ENCODE measurements at regions not wholly inside any gene's neighbourhood (a gene's known extent, or its start where the extent isn't known, plus 50 kb on each side); places are given as distances from the start of the nearest gene placed in this dataset.

DNA sequence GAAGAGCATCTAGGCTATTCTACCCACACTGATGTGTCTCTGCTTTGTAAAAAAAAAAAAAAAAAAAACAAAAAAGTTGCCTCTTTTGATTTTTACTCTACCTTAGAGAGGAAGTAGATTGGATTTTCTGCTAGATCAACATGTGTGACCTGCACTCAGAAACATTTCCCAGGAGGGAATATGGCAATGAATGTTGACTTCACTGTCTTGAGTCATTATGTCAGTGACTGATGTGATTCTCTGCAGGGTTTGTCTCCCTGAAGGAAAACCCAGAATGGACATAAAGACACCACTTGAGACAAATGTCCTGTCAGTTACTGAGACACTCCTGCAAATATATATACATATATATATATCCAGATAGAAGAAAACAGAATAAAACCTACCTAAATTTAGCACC is 370.3 kb downstream of the BMPER start:
- DNase-seq (ENCODE audit: low read depth) = no peak

DNA sequence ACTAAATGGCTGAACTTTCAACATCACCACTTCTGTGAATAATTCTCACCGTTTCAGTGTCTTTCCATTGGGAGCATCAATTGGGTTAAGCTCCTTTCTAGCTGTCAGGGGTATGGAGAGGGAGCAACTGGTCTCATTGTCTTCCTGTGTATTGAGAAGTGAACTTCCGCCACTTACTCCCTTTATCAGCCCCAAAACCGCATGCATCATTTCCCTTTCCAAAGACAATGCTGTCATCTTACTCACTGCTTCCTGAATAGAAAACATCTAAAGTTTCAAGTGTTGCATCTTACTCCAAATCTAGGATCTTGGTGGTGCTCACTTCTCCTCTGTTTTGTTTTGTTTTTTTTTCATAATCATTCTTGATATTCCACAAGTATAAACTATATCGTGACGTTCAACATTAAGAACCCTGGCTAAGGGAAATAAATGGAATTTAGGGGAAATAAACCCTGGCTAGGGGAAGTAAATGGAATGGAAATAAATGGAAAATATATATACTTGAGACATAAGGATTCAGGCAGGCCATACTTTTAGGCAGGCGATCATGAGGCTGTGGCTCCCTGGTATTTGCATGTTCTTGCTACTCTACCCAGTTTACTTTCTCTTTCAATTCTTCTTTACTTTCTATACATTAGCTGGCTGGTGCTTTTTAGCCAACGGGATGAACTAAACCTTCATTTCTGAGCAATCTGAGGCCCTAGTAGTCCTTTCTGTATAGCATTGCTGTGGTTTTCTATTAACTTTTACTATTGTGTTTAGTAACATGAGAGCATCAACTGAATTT is 371.9 kb downstream of the BMPER start:
- no peak for DNase-seq (ENCODE audit: low read depth)

DNA sequence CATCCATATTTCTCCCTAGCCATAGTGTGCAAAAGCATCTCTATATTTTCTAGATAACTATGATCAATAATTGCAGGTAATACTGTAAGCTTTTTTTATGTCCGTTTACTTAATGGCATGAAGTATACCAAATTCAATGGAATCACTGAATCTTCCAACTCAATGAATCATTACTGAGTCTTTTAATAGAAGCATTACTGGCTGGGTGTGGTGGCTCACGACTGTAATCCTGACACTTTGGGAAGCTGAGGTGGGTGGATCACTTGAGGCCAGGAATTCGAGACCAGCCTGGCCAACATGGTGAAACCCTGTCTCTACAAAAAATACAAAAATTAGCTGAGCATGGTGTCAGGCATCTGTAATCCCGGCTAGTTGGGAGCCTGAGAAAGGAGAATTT is 372.5 kb downstream of the BMPER start:
- DNase-seq (ENCODE audit: low read depth) = no peak

DNA sequence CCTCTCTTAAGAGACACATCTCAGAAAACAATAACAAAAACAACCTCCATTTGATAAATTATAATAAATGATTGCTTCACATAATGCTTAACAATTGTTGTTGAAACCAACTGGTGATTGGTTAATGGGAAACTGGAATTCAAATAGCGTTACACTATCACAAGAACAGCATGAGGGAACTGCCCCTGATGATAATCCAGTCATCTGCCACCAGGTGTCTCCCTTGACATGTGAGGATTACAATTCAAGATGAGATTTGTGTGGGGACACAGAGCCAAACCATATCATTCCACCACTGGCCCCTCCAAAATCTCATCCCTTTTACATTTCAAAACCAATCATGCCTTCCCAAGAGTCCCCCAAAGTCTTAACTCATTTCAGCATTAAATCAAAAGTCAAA is 375.9 kb downstream of the BMPER start:
- DNase-seq (ENCODE audit: low read depth) = no peak

DNA sequence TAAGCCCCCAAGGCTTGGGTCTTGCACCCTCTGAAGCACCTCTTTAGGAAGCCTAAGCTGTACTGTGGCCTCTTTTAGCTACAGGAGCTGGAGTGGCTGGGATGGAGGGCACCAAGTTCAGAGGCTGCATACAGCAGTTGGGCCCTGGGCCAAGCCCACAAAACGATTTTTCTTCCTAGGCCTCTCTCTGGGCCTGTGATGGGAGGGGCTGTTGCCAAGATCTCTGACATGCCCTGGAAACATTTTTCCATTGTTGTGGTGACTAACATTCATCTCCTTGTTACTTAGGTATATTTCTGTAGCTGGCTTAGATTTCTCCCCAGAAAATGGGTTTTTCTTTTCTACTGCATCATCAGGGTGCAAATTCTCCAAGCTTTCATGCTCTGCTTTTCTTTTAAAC is 375.7 kb upstream of the NPSR1 start:
- DNase-seq (ENCODE audit: low read depth) = no peak

DNA sequence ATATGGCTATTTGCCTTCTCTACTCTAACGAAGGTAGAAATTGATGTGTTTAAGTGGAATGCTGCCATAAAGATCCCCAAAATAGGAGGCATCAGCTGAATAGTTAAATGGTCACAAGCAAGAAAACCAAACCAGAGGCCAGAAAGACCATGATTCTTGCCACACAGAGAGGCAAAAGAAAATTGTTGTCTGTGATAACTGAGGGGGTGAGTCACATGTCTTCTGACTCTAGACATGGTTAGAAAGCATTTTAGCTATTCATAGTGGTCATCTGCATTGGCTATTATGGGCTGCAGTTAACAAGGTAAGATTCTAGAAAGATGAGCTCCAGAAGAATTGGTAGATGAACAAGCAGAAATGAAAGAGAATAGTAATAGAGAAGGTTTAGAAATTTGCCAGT is 361.4 kb upstream of the NPSR1 start:
- no peak for DNase-seq (ENCODE audit: low read depth)

DNA sequence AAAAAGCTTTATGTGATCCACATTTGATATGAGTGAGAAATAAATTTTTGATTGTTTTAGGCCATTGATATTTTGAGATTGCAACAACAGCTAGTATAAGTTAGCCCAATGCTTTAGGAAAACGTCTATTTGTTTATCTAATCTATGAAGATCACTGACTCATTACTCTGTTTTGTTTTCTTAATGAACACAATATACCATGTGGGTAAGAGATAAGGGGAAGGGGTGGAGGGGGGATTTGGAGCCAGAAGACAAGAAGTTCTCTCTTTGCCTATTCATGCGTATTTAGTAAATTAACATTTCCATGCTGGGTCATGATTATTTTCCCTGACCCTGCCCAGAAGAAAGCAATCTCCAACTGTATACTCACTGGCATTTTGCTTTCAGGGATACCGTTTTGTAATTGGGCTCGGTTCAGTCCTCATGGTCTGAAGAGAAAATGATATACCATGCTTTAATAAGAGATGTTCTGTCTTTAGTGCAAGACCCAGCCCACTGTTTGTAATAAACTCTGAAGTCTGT is 359.5 kb upstream of the NPSR1 start:
- DNase-seq (ENCODE audit: low read depth) = no peak

DNA sequence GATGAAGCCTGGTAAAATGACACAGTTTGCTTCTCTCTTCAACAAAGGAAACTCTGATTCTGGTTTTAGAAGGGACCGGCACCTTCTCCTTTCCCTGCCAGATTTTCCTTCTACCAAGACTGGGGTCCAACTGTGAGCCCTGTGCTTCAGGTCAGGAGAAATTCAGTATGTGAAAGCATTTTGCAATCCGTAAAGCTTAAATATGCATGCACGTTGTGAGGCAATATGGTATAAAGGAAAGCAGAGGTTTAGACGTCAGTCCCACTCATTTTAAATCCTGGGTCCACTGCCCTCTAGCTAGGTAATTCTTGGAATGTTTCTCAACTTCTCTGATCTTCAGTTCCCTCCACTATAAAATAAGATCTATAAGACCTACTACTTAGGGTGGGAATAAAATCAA is 359.0 kb upstream of the NPSR1 start:
- no peak for DNase-seq (ENCODE audit: low read depth)

DNA sequence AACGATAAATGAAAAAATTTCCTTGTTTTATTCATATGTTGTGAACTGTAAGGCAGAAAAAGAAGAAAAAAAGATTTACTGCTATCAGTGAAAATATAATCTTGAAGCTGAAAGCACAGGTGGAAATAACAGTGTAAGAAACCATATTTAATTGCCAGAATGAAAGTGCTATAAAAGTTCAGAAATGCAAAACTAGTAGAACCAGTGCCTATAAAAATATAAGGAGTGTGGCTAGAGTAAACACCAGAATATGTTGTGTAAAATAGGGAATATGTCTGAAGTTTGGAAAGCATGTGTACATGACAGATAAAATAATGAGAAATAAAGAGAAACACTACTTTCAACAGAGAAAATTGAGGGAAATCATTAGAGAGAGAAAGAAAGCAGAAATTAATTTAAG is 350.5 kb upstream of the NPSR1 start:
- DNase-seq (ENCODE audit: low read depth) = no peak

DNA sequence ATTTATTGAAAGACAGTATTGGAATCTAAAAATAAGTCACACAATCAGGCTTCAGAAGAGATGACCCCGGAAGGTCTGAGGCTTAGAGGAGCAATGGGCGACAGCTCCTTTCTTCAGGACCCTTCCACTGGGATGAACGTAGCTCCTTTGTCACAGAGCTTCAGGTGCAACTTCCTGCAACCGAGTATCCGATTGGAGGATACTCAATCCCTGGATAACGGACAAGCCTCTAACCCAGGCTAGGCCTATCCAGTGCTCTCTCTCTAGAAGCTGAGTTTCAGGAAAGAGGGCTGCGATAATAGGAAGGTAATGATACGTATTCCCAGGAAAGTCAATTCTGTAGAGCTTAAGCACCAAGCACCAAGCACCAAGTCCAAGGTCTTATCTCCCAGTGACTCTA is 349.4 kb upstream of the NPSR1 start:
- DNase-seq (ENCODE audit: low read depth) = no peak

DNA sequence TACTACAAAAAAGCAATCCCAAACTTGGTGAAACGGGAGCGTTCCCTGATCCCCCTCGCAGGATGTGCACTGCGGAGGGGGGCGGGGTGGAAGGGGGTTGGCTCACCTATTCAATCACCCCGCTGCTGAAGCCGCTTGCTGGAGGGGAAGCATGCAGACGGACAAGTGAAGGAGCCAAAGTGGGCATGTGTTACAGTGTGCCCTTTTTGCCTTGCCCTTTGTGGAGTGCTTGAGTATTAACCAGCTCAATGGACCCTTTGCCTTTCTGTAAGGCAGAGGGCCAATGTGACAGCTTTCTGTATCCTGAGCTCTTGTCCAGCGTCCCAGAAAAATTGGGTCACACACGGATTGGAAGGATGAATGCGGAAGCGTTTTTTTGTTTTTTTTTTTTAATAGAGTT is 348.9 kb upstream of the NPSR1 start:
- no peak for DNase-seq (ENCODE audit: low read depth)

DNA sequence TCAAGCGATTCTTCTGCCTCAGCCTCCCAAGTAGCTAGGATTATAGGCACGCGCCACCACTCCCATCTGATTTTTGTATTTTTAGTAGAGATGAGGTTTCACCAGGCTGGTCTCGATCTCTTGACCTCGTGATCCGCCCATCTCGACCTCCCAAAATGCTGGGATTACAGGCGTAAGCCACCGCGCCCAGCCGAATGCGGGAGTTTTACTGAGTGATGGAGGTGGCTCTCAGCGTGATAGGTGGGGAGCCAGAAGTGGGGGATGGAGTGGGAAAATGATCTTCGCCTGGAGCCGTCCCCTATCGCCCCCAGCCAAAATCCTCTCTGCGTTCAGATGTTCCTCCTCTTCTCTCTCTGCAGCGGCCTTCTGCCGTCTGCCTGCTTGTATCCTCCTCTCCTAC is 348.4 kb upstream of the NPSR1 start:
- DNase-seq (ENCODE audit: low read depth) = no peak

DNA sequence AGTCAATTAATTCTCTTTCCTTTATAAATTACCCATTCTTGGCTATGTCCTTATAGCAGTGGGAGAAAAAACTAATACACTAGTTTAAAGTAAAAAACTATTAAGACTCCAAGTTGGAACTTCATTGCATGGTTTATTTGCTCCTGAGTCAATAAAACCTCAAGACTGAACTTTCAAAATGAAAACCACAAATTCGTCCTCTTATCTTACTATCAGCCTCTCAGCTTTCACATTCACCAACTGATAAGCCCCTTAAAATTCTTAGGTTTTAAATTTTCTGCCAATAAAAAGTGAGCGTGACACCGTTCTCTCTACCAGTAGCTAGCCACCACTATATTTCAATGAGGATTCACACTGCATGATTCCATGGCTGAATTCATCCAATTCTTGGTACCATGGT is 346.4 kb upstream of the NPSR1 start:
- DNase-seq (ENCODE audit: low read depth) = no peak

DNA sequence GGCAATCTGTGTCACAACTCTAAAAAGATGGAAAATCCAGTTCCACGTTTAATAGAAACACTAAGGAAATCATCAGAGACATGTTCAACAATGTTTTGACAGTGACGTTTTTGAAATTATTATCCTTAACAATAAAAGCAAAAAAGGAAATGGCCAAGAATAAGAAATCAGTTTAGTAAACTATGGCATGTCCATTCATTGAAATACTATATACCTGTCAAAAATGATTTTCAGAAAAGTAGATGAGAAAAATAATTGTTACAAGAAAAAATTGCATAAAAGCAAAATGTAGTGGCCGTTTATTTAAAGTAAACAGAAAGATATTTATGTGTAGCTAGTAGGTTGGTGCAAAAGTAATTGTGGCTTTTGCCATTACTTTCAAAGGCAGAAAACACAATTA is 345.4 kb upstream of the NPSR1 start:
- no peak for DNase-seq (ENCODE audit: low read depth)

DNA sequence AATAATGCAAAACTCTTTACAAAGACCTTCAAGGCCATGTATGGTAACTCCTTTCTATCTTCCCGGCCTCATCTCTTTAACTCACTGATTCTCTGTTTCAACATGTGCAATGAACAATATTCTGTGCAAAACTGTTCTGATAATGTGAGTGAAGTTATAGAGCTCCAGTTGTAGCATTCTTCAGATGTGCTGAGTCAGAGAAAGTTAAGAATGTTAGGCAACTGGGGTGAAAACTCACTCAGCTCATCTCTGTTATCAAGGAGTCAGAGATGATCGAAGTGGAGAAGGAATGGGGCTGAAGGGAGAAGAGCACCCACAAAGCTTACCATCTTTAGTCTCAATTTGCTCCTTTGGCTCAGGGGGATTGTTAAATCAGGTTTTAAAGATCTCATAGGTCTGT is 344.7 kb upstream of the NPSR1 start:
- DNase-seq (ENCODE audit: low read depth) = no peak

DNA sequence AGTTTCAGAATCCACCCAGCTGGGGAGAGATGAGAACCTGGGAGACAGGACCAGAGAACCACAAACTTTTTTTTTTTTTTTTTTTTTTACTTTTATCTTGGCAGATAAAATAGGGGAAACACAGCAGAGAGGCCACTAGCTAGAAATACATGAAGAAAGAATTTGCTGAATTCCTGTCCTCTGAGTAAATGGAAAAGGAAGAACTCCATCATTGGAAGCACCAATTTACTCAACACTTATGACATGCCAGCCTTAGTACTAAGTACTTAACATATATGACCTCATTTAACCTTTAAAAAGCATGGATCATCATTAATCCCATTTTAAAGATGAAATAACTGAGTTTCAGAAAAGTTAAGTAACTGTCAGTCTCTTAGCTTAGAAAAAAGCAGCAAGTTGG is 343.0 kb upstream of the NPSR1 start:
- DNase-seq (ENCODE audit: low read depth) = no peak

DNA sequence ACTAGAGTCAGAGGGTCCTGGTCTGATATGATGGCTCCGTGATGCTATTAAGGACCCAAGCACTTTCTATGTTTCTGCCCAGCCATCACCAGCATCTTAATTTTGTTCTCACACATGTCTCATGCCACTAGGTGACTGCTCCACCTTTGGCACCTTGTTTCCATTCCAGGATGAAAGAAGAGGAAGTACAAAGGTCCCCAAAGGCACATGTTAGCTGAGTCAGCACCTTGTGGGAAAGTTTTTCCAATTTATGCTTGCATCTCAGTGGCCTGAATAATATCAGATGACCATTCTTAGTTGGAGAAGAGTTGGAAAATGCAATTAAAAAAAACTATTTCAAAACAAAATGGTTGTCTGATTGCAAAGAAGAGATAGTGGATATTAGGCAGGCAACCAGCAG is 341.0 kb upstream of the NPSR1 start:
- DNase-seq (ENCODE audit: low read depth) = no peak

DNA sequence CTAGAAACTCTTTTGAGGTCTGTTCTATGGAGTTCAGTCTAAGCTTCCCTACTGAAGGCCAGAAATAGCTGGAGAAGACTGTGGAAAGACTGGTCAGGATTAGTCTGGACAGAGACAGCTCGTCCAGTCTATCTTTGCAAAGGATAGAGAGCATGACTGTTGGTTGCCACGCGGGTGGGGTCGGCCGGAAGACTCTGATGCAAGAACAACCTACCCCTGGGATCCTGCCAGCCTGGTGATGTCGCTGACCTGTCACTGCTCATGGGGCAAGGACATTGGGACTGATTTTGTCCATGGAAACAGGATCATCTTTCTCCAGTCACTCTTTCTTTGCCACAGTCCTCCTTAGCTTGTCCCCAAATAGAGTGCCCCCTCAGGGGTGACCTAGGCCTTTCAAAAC is 337.6 kb upstream of the NPSR1 start:
- DNase-seq (ENCODE audit: low read depth) = no peak

DNA sequence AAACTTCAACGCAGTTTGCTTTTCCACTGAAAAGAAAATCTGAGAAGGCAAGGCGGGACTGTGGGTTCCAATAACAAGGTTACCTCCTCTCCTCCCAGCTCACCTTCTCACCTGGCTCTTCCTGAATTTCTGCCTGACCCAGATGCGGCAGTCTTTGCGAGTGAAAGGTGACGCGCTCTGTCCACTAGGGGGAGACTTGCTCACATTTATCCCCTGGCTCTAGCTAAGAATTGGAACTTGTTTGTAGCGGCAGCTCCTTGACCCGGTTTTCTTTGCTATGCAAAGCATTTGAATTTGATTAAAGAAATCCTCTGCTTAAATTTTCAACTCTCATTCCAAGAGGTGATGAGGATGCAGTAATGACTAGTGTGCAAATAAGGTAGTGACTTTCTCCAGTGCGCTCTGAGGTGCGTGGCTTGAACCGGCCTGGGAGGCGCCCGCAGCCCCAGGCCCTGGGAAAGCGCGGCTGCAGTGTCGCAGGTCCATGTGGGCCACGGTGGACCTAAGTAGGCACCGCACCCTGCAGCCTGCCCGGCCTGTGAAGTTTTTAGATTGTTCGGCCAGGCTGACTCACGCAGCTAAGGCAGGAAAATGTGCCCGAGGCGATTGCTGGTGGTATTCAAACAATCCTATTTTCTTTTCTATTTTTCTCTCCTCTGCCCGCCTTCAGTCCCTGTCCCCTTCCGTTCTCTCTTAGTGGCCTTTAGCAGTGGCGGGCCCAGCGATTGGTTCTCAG is 336.9 kb upstream of the NPSR1 start:
- DNase-seq (ENCODE audit: low read depth) = peak; percentile 9

DNA sequence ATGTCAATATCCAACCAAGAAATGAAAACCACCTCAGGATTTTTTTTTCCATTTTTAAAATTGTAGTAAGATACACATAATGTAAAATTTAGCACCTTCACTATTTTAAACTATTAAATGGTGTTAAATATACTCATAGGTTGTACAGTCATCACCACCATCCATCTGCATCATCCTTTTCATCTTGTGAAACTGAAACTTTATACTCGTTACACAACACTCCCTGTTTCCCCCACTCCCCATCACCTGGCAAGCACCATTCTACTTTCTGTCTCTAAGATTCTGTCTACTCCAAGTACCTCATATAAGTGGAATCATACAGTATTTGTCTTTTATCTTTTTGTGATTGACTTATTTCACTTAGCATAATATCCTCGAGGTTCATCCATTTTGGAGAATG is 335.2 kb upstream of the NPSR1 start:
- no peak for DNase-seq (ENCODE audit: low read depth)

DNA sequence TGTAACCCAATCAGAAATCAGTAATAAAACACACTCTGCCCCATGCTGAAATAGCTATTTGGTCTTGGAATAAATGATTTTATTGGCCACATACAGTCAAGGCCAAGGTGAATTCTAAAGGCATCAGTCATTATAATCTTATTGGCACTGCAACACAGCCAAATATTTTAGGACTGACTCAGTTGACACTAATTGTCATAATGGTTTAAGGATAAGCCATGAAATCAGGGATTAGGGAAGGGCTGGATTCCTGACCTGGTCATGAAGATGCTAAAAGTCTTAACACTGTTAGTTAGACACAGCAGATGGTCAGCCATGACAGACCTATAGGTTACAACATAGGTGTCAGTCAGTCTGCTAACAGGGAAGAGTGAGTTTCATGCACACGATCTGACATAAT is 330.3 kb upstream of the NPSR1 start:
- DNase-seq (ENCODE audit: low read depth) = no peak

DNA sequence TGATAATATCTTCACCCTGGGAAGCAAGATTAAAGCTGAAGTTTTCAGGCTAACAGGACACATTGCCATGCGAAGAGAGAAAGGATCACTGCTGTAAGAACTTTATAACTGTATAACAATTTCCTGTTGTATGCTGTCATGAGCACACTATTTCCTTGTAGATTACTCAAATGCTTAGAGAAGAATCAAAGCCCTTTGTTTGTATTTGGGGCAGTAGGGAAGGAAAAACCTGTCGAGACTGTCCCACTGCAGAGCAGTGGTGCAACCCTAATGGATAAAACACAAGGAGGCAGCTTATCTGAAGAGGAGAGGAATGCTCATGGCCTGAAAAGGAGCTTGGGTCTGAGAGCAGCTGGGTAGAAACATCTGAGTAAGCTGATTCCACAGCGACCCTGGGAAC is 327.7 kb upstream of the NPSR1 start:
- no peak for DNase-seq (ENCODE audit: low read depth)

DNA sequence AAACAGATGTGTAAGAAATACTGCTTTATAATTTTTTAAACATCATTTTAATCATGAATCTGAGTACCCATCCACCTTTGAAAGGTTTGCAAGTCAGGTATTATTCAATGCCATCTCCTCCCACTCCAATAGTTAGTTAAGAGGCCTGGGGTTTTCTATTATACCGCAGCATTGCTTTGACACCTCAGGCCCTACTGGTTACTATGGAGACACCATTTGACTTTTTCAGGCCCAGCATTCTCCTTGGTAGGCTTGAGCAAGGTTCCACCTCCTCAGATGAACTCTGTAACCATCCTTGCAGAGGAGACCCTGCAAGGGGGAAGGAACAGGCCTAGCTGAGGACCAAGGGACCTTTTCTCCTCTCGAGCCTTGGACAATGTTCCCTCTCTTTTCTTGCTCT is 326.9 kb upstream of the NPSR1 start:
- no peak for DNase-seq (ENCODE audit: low read depth)

DNA sequence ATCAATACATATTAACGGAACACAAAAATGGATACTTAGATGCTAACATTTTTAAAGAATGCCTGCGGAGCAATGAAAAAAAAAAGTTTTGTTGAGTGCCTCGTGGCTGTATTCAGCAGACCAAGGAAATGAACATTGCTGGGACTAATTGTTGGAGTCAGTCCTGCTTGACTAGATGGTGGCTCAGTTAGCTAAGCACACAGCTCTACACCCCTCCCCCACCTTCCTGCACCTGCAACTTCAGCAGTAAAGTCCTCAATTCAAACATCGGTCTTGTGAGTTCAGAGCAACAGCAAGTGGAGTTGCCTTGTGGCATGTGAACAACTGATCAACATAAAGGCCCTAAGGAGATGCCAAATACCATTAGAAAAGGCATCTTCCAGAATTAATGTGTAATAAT is 326.0 kb upstream of the NPSR1 start:
- DNase-seq (ENCODE audit: low read depth) = no peak
